ENCODE measurements at regions not wholly inside any gene's neighbourhood (a gene's known extent, or its start where the extent isn't known, plus 50 kb on each side); places are given as distances from the start of the nearest gene placed in this dataset.

DNA sequence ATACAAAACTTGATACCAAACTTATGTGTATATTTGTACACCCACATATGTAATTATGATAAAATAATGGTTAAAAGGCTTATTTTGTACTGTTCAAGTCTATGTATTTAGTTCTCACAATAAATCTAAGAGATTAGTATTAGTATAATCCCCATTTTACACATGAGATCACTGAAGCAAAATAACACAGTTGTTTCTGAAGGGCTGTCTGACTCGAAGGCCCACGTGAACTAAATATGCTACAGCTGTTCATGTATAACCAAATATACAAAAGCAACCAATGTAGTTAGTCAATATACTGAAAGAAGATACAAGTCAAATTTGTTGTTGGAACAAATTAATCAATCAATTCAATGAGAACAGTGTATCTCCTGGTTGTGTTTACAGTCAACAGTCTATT lies 959.2 kb downstream of the EPHA7 start:
- TF ChIP-seq, protein P1, sequence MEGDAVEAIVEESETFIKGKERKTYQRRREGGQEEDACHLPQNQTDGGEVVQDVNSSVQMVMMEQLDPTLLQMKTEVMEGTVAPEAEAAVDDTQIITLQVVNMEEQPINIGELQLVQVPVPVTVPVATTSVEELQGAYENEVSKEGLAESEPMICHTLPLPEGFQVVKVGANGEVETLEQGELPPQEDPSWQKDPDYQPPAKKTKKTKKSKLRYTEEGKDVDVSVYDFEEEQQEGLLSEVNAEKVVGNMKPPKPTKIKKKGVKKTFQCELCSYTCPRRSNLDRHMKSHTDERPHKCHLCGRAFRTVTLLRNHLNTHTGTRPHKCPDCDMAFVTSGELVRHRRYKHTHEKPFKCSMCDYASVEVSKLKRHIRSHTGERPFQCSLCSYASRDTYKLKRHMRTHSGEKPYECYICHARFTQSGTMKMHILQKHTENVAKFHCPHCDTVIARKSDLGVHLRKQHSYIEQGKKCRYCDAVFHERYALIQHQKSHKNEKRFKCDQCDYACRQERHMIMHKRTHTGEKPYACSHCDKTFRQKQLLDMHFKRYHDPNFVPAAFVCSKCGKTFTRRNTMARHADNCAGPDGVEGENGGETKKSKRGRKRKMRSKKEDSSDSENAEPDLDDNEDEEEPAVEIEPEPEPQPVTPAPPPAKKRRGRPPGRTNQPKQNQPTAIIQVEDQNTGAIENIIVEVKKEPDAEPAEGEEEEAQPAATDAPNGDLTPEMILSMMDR (conservative IDR thresholded peaks at IDR 0.05; ENCODE audit: low read depth, low read length) = no peak
- no peak for TF ChIP-seq EZH2 (IDR thresholded peaks at IDR 0.05; ENCODE audit: borderline replicate concordance, low read depth, low read length, poor library complexity, severe bottlenecking)

Measured in A673 (cell line).